ENCODE measurements at regions not wholly inside any gene's neighbourhood (a gene's known extent, or its start where the extent isn't known, plus 50 kb on each side); places are given as distances from the start of the nearest gene placed in this dataset.

DNA sequence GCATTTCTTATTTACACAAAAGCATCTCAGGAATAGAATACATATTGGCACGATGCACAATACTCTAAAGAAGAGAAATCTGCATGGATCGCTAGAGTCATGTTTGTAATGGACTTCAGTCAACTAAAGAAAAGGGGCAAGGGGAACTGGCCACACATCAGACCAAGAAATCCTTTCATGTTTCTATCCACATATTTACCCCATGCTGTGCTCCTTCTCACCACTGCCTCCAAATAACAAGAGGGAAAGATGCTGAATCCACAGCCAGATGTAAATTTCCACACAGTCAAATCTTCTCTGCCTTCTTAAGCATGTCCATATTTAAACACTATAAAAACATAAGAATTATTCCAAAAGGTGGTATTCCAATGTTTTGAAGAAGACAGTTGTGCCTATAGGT lies 67.6 kb downstream of the COX18 start:
- DNase-seq (ENCODE audit: low spot score): no peak

DNA sequence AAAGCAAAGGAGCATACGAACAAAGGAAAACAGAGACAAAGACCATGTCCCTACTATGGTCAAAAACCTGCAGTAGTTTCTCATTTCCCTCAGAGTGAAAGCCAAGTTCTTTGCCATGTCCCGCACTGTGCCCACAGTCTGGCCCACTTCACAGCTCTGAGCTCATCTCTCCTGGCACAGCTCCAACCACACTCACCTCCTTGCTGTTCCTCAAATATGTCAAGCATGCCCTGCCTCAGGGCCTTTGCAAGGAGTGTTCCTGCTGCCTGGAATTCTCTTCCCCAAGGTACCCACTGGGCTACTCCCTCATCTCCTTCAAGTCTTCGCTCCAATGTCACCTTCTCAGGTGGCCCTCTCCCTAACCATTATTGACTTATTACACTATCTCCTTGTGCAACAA lies 72.1 kb downstream of the COX18 start:
- DNase-seq (ENCODE audit: low spot score): no peak

DNA sequence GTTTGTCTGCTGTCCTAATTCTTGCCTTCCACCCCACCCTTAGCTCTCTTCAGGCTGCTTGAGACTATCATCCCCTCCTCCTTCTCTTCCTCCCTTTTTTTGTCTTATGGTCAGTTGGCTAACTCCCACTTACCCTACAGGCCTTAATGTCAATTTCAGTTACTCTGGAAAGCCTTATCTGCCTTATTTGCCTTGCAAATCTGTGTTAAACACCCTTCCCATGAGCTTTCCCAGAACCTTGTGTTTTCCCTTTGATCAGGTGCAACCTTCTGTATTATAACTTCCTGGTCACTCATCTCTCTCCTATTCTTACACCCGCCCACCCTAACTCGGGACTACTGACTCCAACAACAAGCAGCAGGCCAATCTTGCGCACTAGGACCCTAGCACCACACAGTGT lies 74.8 kb downstream of the COX18 start:
- no peak for DNase-seq (ENCODE audit: low spot score)

DNA sequence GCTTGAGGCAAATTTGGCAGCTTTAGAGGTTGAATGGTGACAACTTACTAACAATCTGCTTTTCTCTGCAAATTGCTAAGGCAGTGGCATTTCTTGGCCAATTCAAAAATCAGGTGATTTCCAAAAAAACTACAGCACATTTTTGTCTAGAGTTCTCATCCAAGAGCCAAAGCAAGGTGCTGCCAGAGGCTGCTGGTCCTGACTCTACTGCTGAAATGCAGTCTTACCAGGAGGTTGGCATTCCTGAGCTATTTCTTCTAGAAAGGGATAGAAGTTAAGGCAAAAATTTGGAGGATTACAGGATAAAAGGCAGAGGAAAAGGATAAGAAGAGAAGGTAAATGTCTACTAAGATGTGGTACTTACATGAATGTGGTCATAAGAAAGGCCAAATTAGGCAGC lies 75.6 kb downstream of the COX18 start:
- no peak for DNase-seq (ENCODE audit: low spot score)

DNA sequence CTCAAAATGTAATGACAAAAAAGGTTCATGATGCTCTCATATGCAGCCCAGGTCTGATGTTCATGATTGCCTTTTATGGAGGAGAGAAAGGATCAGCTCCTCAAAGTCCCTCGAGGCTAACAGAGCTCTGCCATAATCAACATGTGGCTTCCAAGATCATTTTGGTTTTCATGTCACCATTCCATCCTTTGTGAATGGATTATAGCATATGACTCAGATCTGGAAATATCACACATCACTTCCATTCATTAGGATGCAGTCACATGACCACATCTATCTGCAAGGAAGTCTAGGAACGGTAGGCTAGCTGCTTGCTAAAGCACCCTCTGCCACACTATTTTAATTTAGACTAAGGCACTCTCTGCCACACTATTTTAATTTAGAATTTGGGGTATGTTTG lies 77.6 kb downstream of the COX18 start:
- DNase-seq (ENCODE audit: low spot score): no peak

DNA sequence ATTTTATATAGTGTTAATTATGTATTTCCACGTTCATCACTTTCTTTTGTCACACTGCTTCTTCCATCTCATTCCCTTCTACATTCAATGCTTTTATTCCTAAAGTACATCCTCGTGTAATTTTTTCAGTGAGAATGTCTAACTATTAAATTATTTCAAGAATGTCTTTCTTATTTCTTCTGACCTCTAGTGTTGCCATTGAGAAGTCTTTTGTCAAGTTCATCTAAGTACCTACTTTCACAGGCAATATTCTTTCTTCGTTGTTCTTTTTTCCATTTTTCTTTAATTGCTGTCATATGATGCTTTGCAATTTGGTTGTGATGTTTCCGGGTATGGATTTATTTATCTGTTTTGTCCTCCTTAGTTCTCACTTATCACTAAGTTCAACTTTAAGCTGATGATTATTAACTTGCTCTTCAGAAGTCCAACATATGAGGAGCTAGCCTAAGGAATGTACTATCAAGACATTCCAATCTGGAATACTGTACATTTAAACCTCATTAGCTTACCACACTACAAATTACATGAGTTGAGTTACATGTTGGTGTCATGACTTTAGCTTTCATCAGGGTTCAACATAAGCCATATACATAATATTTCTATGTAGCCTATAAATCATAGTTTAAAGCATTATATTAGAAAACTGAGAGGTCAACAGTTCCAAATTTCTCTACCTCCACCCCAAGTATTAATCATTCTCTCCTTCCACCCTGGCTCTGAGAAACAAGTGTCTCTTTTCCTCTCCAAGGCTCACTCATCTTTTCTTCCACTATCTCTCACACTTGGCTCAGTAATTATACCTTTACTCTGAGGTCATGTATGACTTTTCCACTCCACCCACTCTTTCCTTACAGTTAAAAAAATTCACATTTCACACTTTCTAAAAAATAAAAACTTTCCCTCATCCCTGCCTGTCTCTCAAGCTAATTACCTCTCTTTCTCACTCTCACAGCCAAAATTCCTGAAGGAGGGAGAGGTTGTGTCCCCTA lies 81.5 kb downstream of the COX18 start:
- no peak for DNase-seq (ENCODE audit: low spot score)

DNA sequence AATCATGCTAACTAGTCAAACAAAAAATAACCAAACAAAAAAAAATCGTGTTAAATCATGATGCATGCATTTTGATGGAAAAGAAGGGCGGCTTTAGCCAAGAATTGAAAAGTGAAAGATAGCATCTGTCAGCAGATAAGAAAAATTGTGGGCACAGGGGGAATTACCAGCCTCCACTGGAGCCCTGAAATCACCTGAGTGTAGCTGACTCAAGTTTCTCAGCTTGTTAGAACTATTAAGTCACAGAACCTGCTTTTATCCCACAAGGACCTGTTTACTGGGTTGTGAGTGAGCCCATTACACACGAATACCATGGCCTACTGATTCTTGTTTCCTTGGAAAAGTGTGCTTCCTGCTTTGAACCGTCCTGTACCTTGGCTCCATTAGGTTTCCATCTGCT lies 85.2 kb downstream of the COX18 start:
- DNase-seq (ENCODE audit: low spot score): no peak

DNA sequence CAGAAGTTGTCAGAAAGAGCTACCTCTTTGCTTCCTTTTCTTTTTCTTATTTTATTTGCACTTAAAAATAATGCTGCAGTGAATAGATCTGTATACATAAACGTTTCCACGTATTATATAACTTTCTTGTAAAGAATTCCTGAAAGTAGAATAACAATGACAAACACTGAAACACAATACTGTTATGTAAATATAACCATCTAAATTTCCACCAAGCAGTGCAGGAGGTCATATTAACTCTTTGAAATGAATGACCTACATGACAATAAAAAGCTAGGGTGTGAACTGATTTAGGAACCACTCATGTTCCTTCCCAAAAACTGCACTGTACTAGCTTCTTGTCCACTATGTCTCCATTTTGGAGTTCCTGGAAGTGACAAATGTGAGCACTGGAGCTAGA lies 85.8 kb downstream of the COX18 start:
- DNase-seq (ENCODE audit: low spot score): no peak

DNA sequence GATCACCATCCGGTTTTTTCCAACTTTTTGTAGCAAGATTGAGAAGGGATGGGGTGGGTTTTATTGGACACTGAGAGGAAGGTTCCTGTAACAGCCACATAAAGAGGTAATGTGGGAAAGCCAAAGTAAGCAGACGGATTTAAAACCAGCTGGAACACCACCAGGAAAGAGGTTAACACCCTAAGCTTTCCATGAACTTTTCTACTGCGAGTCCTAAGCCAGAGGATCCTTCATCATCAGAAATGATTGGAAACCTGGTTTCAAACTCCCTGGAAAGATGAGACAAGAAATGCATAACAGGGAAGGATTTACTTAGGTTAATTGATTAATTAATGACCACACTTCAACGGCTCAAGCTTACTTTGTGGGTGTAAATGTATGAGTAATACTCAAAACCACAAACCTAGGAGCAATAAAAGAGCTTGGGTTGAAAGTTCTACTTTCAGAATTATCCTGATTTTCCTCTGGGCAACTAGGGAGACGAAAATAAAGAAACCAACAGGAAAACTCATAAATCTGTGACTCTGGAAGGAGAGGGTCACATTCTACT lies 91.5 kb downstream of the COX18 start:
- no peak for DNase-seq (ENCODE audit: low spot score)

DNA sequence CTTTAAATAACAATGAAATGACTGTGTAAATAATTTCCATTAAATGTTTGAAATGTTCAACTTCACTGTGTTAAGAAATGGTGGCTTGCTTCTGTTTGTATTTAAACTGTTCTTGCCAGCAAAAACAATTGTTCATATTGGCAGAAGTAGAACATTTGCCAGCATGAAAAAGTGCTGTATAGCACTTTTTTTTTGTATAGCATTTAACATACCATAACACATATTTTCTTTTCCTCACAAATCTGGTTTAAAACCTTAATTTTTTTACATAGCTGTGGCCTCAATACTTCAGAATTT lies 94.1 kb downstream of the COX18 start:
- no peak for DNase-seq (ENCODE audit: low spot score)

DNA sequence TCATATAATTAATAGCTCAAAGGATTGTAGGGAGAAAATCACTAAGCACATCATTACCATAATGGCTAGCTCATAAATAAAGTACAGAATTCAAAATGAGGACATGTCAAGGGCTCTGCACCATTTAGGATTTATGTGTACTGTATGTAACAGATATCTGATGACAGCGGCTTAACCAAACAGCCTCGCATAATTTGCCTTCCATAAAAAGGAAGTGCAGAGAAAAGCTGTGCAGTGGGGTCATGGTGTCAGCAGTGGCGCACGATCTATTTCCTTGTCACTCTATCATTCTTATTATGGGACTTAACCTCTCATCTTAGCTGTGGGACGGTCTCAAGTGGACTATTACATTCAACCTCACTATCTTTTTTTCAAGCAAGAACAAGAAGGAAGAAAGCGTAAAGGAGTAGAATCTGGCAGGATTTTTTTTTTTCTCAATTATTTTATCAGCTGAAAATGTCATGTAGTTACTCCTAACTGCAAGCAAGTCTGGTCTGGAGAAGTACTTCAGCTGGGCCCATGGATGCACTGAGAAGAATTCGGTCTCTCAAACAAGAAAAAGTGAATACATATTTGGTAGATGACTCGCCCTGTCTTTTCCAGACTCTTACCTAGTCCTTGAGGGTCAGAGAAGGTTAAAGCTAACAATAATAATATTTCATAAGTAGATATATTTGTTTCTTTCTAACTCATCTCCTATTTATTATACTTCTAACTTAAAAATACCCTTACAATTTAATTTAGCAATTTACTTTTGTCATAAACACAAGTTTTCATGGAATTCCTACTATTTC lies 94.6 kb downstream of the COX18 start:
- DNase-seq (ENCODE audit: low spot score): no peak

DNA sequence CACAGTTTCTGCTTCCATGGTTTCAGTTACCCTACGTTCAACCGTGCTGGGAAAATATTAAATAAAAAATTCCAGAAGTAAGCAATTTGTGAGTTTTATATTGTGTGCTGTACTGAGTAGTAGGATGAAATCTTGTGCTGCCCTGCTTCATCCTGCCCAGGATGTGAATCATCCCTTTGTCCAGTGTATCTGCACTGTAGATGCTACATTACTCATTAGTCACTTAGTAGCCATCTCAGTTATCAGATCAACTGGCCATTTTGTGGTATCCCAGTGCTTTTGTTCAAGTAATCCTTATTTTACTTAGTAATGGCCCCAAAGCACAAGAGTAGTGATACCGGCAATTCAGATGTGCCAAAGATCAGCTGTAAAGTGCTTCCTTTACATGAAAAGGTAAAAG lies 97.9 kb downstream of the COX18 start:
- DNase-seq (ENCODE audit: low spot score): no peak

DNA sequence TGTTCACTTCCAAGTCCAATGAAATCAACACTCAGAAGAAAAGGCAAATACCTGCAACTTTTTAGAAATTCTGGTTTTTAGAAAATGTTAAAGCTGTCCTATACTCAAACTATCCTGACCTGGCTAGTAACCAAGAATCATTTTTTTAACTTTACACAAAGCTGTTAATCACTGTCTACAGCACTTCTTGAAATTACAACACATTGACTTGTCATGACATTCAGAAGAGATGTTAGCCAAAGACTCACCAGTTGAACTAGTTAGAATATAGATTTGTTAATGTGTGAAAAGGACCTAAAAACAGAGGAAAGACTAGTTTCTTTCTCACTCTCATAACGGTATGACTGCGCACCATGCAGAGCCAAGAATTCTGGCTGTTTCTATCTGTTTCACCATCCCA lies 98.8 kb downstream of the COX18 start:
- no peak for DNase-seq (ENCODE audit: low spot score)

DNA sequence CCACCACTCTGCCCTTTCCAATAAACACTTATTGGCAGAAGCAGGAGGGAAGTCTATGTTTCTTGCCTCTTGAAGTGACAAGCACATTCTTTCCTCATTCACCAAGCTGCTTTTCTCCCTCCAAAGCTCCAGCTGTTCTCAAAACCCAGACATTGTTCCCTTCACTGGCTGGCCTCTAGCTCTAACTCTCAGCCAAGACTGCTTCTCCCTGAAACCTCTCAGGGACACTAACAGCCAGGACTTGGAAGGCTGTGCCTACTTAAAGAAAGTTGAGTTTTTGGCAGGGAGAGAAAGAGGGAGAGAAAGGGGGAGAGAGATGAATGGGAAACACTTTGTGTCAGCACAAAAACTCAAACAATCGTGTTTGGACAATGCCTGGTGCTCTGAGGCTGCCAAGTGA lies 99.5 kb downstream of the COX18 start:
- no peak for DNase-seq (ENCODE audit: low spot score)

DNA sequence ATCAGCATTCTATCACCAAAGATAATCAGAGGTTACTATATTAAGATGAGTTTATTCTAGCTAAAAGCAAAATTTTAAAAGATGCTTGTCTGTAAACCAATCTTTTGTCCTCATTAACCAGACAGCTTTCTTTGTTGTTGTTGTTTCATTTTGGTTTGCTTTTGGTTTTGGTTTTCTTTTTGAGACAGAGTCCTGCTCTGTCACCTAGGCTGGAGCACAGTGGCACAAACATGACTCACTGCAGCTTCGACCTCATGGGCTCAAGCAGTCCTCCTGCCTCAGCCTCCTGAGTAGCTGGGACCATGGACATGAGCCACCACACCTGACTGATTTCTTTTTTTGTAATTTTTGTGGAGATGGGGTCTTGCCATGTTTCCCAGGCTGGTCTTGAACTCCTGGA lies 102.9 kb downstream of the COX18 start:
- DNase-seq (ENCODE audit: low spot score): no peak

DNA sequence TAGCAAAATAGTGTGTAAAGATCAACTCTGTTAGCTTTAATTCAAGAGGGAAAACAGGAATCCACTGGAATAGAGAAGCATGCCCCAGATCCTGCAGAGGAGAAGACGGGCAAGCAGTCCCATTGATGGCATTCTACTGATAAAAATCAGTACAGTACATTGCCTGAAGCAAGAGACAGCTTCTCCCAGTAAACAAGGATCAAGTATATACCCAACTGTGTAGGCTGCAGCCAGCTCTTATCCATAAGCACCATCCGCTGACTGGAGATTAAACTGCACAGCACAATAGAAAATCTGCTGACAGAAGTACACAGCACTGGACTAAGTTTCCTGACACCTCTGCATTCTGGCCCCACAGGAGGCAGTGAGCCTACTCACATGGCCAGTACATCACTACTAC lies 110.1 kb downstream of the COX18 start:
- no peak for DNase-seq (ENCODE audit: low spot score)

DNA sequence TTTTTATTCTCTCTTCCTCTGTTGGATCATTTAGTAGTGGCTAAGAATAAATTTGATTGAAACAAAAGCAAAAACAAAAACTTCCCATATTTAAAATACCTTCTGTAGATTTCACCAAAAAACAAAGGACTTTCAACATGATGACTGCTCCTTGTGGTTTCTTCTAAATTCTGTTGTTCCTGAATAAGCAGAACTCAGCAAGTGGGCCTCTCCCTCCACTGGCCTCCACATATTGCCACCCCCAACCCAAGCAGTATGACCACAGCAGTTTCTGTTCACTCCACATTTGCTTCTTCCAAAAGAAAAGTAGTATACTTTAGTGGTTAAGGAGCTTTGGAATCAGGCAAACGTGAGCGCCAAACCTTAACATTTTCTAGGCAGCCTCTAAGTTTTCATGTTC lies 114.7 kb downstream of the COX18 start:
- DNase-seq (ENCODE audit: low spot score): no peak

DNA sequence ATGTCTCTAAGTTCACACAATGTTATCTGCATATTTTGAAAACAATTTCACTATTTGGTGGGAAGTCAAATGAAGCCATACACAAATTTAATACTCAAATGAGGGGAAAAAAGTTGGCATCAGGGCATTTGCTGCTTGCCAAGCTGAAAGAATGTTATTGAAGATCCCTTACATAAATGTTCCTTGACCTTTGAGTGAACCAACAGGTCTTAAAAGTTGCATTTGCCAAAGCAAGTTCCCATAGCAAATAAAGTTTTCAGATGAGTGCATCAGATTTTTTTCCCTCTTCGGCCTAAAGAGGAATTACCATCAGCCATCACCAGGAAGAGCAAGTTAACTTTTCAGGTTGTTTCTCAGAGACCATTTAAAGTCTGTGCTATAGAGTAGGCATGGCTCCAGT lies 115.9 kb downstream of the COX18 start:
- DNase-seq (ENCODE audit: low spot score): no peak

DNA sequence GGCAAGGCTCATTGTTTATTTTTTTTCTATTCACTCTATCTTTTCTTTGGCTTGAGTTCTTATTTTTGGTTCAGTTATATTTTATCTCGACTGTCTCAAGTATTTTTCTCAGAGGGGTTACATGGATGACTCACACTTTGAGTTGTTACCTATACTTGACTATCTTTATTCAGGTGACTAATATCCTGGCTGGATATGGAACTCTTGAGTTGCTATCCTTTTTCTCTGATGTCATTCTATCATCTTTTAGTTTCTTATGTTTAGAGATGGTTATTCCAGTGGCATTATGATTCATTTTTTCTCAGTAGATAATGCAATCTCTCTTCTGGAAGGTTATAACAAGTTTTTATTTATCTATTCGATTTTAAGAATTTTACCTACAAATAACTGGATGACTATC lies 117.9 kb downstream of the COX18 start:
- no peak for DNase-seq (ENCODE audit: low spot score)

DNA sequence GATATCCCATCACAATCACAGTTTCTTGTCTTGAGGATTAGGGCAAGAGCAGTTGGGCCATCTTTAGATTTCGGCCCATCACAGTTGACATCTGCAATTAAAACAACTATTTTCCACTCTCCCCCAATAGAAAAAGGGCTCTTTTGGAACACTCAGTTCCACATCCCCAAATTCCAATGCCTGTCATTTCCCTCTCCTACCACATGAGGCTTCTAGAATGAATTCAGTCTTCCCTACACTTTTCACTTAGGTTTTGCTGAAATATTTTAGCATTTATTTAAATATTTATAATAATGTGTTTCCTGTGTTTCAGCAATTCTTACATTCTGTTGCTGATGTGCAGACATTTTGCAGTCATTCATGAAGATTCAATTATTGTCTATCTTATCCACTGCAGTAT lies 118.4 kb downstream of the COX18 start:
- no peak for DNase-seq (ENCODE audit: low spot score)

DNA sequence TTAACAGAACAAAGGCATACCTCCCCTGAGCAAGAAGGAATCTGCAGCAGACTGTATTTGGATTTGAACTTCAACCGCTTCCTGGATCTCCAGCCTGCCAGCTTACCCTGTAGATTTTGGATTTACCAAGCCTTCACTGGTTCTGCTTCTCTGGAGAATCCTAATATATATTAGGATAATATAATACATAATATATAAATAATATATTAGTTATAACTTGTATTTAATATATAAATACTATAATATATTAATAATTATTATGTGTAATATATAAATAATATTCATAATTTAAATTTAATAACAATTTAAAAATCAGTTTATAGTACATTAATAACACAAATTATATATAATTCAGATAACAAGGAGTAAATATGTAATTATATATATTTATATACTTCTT lies 121.4 kb downstream of the COX18 start:
- DNase-seq (ENCODE audit: low spot score): no peak

DNA sequence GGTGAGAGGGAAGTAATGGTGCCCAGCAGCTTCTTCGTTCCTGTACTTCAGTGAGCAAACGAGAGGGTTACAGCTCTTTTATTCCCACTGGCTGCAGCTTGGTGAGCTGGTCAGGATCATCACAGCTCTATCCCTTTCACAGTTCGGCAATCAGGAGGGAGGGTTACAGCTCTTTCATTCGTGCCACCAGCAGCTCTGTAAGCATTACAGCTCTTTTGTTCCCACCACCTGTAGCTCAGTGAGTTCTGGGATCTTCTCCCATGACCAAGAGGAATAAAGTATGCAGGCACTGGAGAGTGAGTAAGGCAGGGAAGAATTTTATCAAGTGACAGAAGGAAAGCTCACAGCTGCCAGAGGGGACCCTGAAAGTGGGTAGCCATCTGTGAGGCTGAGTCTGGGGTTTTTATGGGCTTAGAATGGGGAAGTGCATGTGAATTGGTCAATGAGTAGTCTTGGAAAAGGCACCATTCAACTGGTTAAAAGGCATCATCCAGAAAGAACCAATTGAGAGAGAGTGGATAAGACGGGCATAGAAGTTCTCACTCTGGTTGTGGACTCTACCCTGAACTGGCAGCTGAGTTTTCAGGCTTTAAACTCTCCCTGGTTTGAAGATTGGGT lies 123.7 kb downstream of the COX18 start:
- DNase-seq (ENCODE audit: low spot score): no peak

DNA sequence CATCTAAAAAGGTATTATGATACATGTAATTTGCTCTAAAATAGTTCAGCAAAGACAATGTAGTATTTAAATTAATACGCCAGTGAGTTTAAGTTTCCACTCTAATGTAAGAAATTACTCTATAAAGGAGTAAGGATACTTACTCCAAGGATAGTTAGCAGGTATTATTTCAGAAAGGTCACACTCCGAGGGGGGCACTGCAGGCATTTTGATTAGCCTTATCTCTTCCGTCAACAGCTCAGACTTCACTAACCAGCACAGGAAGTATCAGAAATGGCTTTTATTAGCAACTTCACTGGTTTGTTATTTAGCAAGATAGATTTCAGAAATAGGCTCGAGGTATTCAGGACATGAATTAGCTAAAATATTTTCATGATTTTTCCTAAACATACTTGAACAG lies 127.0 kb downstream of the COX18 start:
- DNase-seq (ENCODE audit: low spot score): no peak

Data from germinal center (tissue), 1 donor.